HCT116 (cell line): ENCODE measurements at regions not wholly inside any gene's neighbourhood (a gene's known extent, or its start where the extent isn't known, plus 50 kb on each side); places are given as distances from the start of the nearest gene placed in this dataset.

Source experiments
- ATAC-seq: fragments of 200-7000 bp; cut with Tn5 transposase; 2 replicates; pipeline ENCODE4 v1.9.1; 2020; ENCODE audit warnings: mild to moderate bottlenecking, moderate library complexity
- BruUV-seq: library from RNA; stranded (reverse); fragments of 400-500 nt; replicated peaks from 2 replicates; lab custom pipeline; 2021; lab: Mats Ljungman, UMichigan
- CTCF ChIA-PET: fragments of 300-600 bp; sonication (Branson Sonifier 250); formaldehyde crosslinking; loops from one replicate; lab custom pipeline; 2021; ENCODE audit warnings: antibody characterized with exemption; lab: Charles Lee
- POLR2A ChIA-PET: fragments of 300-600, 350-600 bp; sonication (Branson Sonifier 250); formaldehyde crosslinking; loops from one replicate; lab custom pipeline; 2021; ENCODE audit warnings: antibody characterized with exemption; lab: Charles Lee
- RAD21 ChIA-PET, 2 experiments: fragments of 300-600 bp; sonication (Branson Sonifier 250); formaldehyde crosslinking; loops; one replicate each; lab custom pipeline; 2023; ENCODE audit warnings: low total read pairs in 2 of 2; ENCODE audit not compliant: uncharacterized antibody in 2 of 2, unreplicated experiment in 2 of 2, low non-redundant PET in 1 of 2; lab: Charles Lee
- DNase-seq: peaks from one replicate; pipeline ENCODE4 v3.0.0-alpha.2; 2010; ENCODE audit warnings: low read depth, low spot score
- H2AFZ ChIP-seq: fragments of 200-600 bp; shearing (Covaris generic), sonication (generic); 2 replicates; pipeline ENCODE4 v1.6.1; 2017; ENCODE audit warnings: low read depth, mixed run types, mixed read lengths, antibody characterized with exemption, low read length; ENCODE audit not compliant: poor library complexity, severe bottlenecking
- H3K27ac ChIP-seq: 2 replicates; pipeline ENCODE4 v1.5.1; 2012; ENCODE audit warnings: low read depth, low read length
- H3K27me3 ChIP-seq: fragments of 200-600 bp; sonication (generic); 2 replicates; pipeline ENCODE4 v1.6.1; 2016; ENCODE audit warnings: mixed run types, low read length, mixed read lengths; ENCODE audit not compliant: insufficient read depth
- H3K36me3 ChIP-seq, 2 experiments: fragments of 200-500 bp in 1 of 2; fragments of 200-600 bp in 1 of 2; sonication (Bioruptor generic) in 1 of 2; sonication (generic) in 1 of 2; 2 replicates each; pipeline versions ENCODE4 v1.5.1 to v1.6.1; 2014 to 2016; ENCODE audit warnings: low read length in 2 of 2, inconsistent platforms in 1 of 2, mixed read lengths in 1 of 2, mixed run types in 1 of 2; ENCODE audit not compliant: insufficient read depth in 2 of 2, control insufficient read depth in 1 of 2
- H3K4me1 ChIP-seq, 2 experiments: fragments of 200-600 bp in 1 of 2; sonication (generic) in 1 of 2; 2 replicates each; pipeline versions ENCODE4 v1.5.1 to v1.6.1; 2012 to 2017; ENCODE audit warnings: low read length in 2 of 2, inconsistent platforms in 1 of 2, mild to moderate bottlenecking in 1 of 2, mixed read lengths in 1 of 2, mixed run types in 1 of 2, moderate library complexity in 1 of 2; ENCODE audit not compliant: insufficient read depth in 2 of 2, control insufficient read depth in 1 of 2
- H3K4me2 ChIP-seq: fragments of 200-600 bp; sonication (generic); 2 replicates; pipeline ENCODE4 v1.6.1; 2017; ENCODE audit warnings: mixed run types, low read length, mixed read lengths
- H3K4me3 ChIP-seq, 2 experiments: fragments of 200-600 bp in 1 of 2; sonication (generic) in 1 of 2; replicated peaks in 1 of 2; 2 replicates each; pipeline ENCODE4 v1.5.1; 2011 to 2016; ENCODE audit warnings: low read length in 2 of 2, control low read depth in 1 of 2, low read depth in 1 of 2, mild to moderate bottlenecking in 1 of 2, mixed read lengths in 1 of 2, mixed run types in 1 of 2
- H3K79me2 ChIP-seq: fragments of 200-600 bp; sonication (generic); 2 replicates; pipeline ENCODE4 v1.6.1; 2017; ENCODE audit warnings: mild to moderate bottlenecking, mixed run types, low read length, moderate library complexity, mixed read lengths; ENCODE audit not compliant: insufficient read depth
- H3K9ac ChIP-seq: fragments of 200-600 bp; sonication (generic); 2 replicates; pipeline ENCODE4 v1.6.1; 2016; ENCODE audit warnings: low read length, mixed read lengths
- H3K9me2 ChIP-seq: fragments of 200-600 bp; sonication (generic), shearing (Covaris generic); 2 replicates; pipeline ENCODE4 v1.6.1; 2017; ENCODE audit warnings: mixed run types, mild to moderate bottlenecking, moderate library complexity; ENCODE audit not compliant: insufficient read depth
- H3K9me3 ChIP-seq, 2 experiments: fragments of 200-500 bp in 1 of 2; fragments of 200-600 bp in 1 of 2; sonication (Bioruptor generic) in 1 of 2; sonication (generic) in 1 of 2; 2 replicates each; pipeline ENCODE4 v1.6.1; 2014 to 2017; ENCODE audit warnings: low read length in 2 of 2, mixed read lengths in 2 of 2, inconsistent platforms in 1 of 2, low read depth in 1 of 2, mild to moderate bottlenecking in 1 of 2, mixed run types in 1 of 2, moderate library complexity in 1 of 2; ENCODE audit not compliant: control insufficient read depth in 1 of 2, insufficient read depth in 1 of 2
- H4K20me1 ChIP-seq: fragments of 200-600 bp; sonication (generic), shearing (Covaris generic); 2 replicates; pipeline ENCODE4 v1.6.1; 2017; ENCODE audit warnings: mixed run types, mild to moderate bottlenecking, moderate library complexity; ENCODE audit not compliant: insufficient read depth
- CBX3 ChIP-seq: IDR thresholded peaks from 2 replicates; pipeline ENCODE4 v1.6.1; 2012; ENCODE audit warnings: low read depth
- CEBPB ChIP-seq: IDR thresholded peaks from 2 replicates; pipeline ENCODE4 v1.6.1; 2012; ENCODE audit warnings: low read depth
- ELF1 ChIP-seq: IDR thresholded peaks from 2 replicates; pipeline ENCODE4 v1.6.1; 2012; ENCODE audit warnings: low read depth, borderline replicate concordance
- EZH2 ChIP-seq: fragments of 200-600 bp; sonication (generic); IDR thresholded peaks from 2 replicates; pipeline ENCODE4 v1.6.1; 2017; ENCODE audit warnings: antibody characterized with exemption, mixed run types
- EZH2phosphoT487 ChIP-seq: fragments of 200-600 bp; IDR thresholded peaks from 2 replicates; pipeline ENCODE4 v1.6.1; 2018; ENCODE audit warnings: antibody characterized with exemption, borderline replicate concordance
- FOSL1 ChIP-seq: IDR thresholded peaks from 2 replicates; pipeline ENCODE4 v1.6.1; 2012; ENCODE audit warnings: low read depth
- JUND ChIP-seq: IDR thresholded peaks from 2 replicates; pipeline ENCODE4 v1.6.1; 2012
- POLR2A ChIP-seq: IDR thresholded peaks from 2 replicates; pipeline ENCODE4 v1.7.0; 2011; ENCODE audit warnings: borderline replicate concordance; ENCODE audit not compliant: insufficient read depth, insufficient read length; ENCODE audit errors: extremely low read depth
- POLR2AphosphoS5 ChIP-seq: IDR thresholded peaks from 2 replicates; pipeline ENCODE4 v1.6.1; 2011; ENCODE audit warnings: mild to moderate bottlenecking, low read depth, low read length, moderate library complexity
- RAD21 ChIP-seq: IDR thresholded peaks from 2 replicates; pipeline ENCODE4 v1.6.1; 2012; ENCODE audit warnings: low read depth, mild to moderate bottlenecking
- SIN3A ChIP-seq: IDR thresholded peaks from 2 replicates; pipeline ENCODE4 v1.6.1; 2012; ENCODE audit warnings: low read depth
- SRF ChIP-seq: IDR thresholded peaks from 2 replicates; pipeline ENCODE4 v1.6.1; 2012; ENCODE audit warnings: low read depth
- TCF7L2 ChIP-seq: IDR thresholded peaks from 2 replicates; pipeline ENCODE4 v1.7.0; 2011; ENCODE audit warnings: borderline replicate concordance, inconsistent platforms; ENCODE audit not compliant: insufficient read depth, insufficient read length; ENCODE audit errors: extremely low read depth
- ZFX ChIP-seq: fragments of 450-650 bp; IDR thresholded peaks from 2 replicates; pipeline ENCODE4 v1.6.1; 2017
- ZNF274 ChIP-seq: fragments of 200-500 bp; sonication (Bioruptor generic); IDR thresholded peaks from 2 replicates; pipeline ENCODE4 v1.6.1; 2014; ENCODE audit warnings: mild to moderate bottlenecking, low read depth, low read length, inconsistent platforms
- intact Hi-C: fragments of 100-400 bp; cut with micrococcal nuclease; formaldehyde crosslinking; loops from 2 replicates; pipeline ENCODE4 v1.10.0; 2022
- TF ChIP-seq, protein P1 (sequence below): IDR thresholded peaks from 2 replicates; pipeline ENCODE4 v1.6.1; 2012; ENCODE audit warnings: low read depth
- TF ChIP-seq, protein P2 (sequence below): IDR thresholded peaks from 2 replicates; pipeline ENCODE4 v1.6.1; 2012
- TF ChIP-seq, protein P3 (sequence below): IDR thresholded peaks from 2 replicates; pipeline ENCODE4 v1.6.1; 2012
- TF ChIP-seq, protein P4 (sequence below), 3 experiments: fragments of 200-600 bp in 1 of 3; sonication (generic) in 1 of 3; IDR thresholded peaks in 2 of 3; conservative IDR thresholded peaks in 1 of 3; 2 replicates each; pipeline ENCODE4 v1.5.1; 2012 to 2017; ENCODE audit warnings: low read depth in 2 of 3, low read length in 2 of 3, antibody characterized with exemption in 1 of 3, borderline replicate concordance in 1 of 3, control low read depth in 1 of 3, mild to moderate bottlenecking in 1 of 3, mixed read lengths in 1 of 3, mixed run types in 1 of 3, moderate library complexity in 1 of 3; ENCODE audit not compliant: insufficient read depth in 1 of 3

DNA sequence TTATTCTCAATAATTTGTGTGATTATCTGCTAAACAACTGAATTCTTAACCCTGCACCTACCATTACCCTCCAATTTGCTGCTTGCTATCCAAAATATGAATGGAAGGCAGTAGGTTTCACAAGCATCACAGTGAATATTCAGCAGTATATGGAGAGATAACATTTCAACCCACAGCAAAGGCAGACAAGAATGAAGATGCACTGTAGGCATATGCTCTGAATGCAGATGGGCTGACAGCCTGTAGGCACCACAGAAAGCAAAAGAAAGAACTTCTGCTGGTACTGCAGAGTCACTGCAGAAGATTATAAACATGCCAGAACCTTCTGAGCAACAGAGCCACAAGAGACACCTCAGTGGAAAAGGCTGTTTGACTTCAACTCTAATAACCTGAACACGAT, 63.6 kb upstream of the SLC12A2 start (continued):
- TF ChIP-seq, protein P1, sequence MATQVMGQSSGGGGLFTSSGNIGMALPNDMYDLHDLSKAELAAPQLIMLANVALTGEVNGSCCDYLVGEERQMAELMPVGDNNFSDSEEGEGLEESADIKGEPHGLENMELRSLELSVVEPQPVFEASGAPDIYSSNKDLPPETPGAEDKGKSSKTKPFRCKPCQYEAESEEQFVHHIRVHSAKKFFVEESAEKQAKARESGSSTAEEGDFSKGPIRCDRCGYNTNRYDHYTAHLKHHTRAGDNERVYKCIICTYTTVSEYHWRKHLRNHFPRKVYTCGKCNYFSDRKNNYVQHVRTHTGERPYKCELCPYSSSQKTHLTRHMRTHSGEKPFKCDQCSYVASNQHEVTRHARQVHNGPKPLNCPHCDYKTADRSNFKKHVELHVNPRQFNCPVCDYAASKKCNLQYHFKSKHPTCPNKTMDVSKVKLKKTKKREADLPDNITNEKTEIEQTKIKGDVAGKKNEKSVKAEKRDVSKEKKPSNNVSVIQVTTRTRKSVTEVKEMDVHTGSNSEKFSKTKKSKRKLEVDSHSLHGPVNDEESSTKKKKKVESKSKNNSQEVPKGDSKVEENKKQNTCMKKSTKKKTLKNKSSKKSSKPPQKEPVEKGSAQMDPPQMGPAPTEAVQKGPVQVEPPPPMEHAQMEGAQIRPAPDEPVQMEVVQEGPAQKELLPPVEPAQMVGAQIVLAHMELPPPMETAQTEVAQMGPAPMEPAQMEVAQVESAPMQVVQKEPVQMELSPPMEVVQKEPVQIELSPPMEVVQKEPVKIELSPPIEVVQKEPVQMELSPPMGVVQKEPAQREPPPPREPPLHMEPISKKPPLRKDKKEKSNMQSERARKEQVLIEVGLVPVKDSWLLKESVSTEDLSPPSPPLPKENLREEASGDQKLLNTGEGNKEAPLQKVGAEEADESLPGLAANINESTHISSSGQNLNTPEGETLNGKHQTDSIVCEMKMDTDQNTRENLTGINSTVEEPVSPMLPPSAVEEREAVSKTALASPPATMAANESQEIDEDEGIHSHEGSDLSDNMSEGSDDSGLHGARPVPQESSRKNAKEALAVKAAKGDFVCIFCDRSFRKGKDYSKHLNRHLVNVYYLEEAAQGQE = no peak
- no peak for TF ChIP-seq EZH2
- TF ChIP-seq SRF = no peak
- TF ChIP-seq, protein P2, sequence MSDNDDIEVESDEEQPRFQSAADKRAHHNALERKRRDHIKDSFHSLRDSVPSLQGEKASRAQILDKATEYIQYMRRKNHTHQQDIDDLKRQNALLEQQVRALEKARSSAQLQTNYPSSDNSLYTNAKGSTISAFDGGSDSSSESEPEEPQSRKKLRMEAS = no peak

DNA sequence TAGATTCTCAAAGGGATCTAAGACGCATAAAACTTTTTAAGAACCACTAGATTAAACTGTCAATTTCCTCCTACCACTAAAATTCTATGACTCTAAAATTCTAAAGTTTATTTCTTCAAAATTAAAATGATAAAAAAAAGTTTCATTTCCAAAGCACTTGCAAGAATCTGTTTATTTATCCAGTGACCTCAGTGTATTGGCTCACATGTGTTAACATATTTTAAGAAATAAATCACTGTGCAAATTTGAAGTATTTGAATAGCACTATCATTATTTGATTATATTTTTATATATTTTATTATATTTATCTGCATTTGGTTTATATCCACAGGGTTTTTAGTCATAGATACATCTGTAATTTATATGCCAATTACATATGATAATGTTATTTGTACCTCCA, 62.2 kb upstream of the SLC12A2 start:
- POLR2A ChIA-PET = no interaction called here

More for the DNA sequence above, 62.2 kb upstream of the SLC12A2 start:
- no peaks in the 10 kb centered on the region for H3K27me3 ChIP-seq
- RAD21 ChIA-PET = no interaction called here
- no peak overlapping the region for H2AFZ ChIP-seq
- H3K4me2 ChIP-seq = no peak overlapping the region
- H3K9ac ChIP-seq = no peak overlapping the region
- H3K36me3 ChIP-seq = no peaks in the 10 kb centered on the region
- no peaks in the 10 kb centered on the region for H3K9me2 ChIP-seq
- no peak for DNase-seq
- peaks cover 0 to 2% of the 10 kb centered on the region in 2 experiments; a peak in 2 of 4 replicates for H3K4me1 ChIP-seq
- no TSS peak for BruUV-seq
- H3K27ac ChIP-seq = no peak overlapping the region
- ATAC-seq = no peak
- no peaks in the 10 kb centered on the region for H3K79me2 ChIP-seq
- H3K4me3 ChIP-seq = no peak overlapping the region
- CTCF ChIA-PET = no interaction called here
- no peaks in the 10 kb centered on the region for H3K9me3 ChIP-seq
- no peaks in the 10 kb centered on the region for H4K20me1 ChIP-seq
- TF ChIP-seq CEBPB = no peak
- TF ChIP-seq SIN3A = no peak
- no peak for TF ChIP-seq RAD21
- TF ChIP-seq, protein P2 = no peak
- TF ChIP-seq SRF = no peak
- TF ChIP-seq ZFX = no peak
- no peak for TF ChIP-seq ELF1
- no peak for TF ChIP-seq POLR2AphosphoS5
- no peak for TF ChIP-seq POLR2A
- TF ChIP-seq CBX3 = no peak
- TF ChIP-seq TCF7L2 = no peak
- TF ChIP-seq EZH2phosphoT487 = no peak
- TF ChIP-seq, protein P3, sequence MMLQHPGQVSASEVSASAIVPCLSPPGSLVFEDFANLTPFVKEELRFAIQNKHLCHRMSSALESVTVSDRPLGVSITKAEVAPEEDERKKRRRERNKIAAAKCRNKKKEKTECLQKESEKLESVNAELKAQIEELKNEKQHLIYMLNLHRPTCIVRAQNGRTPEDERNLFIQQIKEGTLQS = no peak
- no peak for TF ChIP-seq FOSL1
- TF ChIP-seq, protein P4, sequence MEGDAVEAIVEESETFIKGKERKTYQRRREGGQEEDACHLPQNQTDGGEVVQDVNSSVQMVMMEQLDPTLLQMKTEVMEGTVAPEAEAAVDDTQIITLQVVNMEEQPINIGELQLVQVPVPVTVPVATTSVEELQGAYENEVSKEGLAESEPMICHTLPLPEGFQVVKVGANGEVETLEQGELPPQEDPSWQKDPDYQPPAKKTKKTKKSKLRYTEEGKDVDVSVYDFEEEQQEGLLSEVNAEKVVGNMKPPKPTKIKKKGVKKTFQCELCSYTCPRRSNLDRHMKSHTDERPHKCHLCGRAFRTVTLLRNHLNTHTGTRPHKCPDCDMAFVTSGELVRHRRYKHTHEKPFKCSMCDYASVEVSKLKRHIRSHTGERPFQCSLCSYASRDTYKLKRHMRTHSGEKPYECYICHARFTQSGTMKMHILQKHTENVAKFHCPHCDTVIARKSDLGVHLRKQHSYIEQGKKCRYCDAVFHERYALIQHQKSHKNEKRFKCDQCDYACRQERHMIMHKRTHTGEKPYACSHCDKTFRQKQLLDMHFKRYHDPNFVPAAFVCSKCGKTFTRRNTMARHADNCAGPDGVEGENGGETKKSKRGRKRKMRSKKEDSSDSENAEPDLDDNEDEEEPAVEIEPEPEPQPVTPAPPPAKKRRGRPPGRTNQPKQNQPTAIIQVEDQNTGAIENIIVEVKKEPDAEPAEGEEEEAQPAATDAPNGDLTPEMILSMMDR (IDR thresholded peaks at IDR 0.05 in 2 of 3, conservative IDR thresholded peaks at IDR 0.05 in 1 of 3; ENCODE audit: borderline replicate concordance in 1 of 3, insufficient read depth in 1 of 3, low read depth in 2 of 3, low read length in 2 of 3) = no peak
- no peak for TF ChIP-seq JUND
- TF ChIP-seq ZNF274 = no peak
- TF ChIP-seq, all 23 proteins: peak for 0
- intact Hi-C loops = no loop called here
